Choroid plexus epithelial cell (primary cell): ENCODE measurements at regions not wholly inside any gene's neighbourhood (a gene's known extent, or its start where the extent isn't known, plus 50 kb on each side); places are given as distances from the start of the nearest gene placed in this dataset.
"Not testable (repeated sequence)": the region's sequence is repeated elsewhere in the genome, so short reads cannot be mapped to it uniquely, and the experiment has no call there.

ENCODE experiments used
- DNase-seq: peaks from one replicate; pipeline ENCODE4 v3.0.0-alpha.2; 2010; ENCODE audit warnings: low read depth
- H3K4me3 ChIP-seq: 2 replicates; pipeline ENCODE4 v1.5.1; 2011; ENCODE audit warnings: low read depth, mild to moderate bottlenecking, control low read depth, low read length, moderate library complexity
- CTCF ChIP-seq: conservative IDR thresholded peaks from 2 replicates; pipeline ENCODE4 v1.5.1; 2011; ENCODE audit warnings: low read depth, mild to moderate bottlenecking, control low read depth, inconsistent platforms, low read length, moderate library complexity

DNA sequence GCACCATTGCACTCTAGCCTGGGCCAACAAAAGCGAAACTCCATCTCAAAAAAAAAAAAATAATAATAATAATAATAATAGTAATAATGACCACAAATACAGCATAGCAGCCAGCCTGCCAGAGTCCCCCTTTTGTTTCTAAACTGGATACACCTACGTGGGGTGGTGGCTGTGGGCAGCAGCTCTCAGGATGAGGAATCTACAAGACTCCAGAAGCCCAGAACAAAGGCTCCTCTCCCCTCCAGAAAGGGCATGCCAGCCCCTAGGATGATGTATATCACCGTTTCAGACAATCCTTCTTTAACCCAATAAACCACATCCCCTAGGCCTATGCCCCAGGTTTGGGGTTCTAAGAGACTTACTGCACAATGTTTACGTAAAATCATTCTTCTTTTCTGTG lies 155.9 kb downstream of the QRSL1 start:
- H3K4me3 ChIP-seq, result no peak overlapping the region
- no peak for DNase-seq
- TF ChIP-seq CTCF, result no peak

GRCh38 chr6:106783640-106784566 lies 154.5 kb downstream of the QRSL1 start:
- no peak for DNase-seq
- TF ChIP-seq CTCF, result no peak
- no peak overlapping the region for H3K4me3 ChIP-seq

- no peak for DNase-seq
- H3K4me3 ChIP-seq, result no peak overlapping the region
- TF ChIP-seq CTCF, result no peak
These were observed 153.3 kb downstream of the QRSL1 start for GRCh38 chr6:106782536-106783285.

DNA sequence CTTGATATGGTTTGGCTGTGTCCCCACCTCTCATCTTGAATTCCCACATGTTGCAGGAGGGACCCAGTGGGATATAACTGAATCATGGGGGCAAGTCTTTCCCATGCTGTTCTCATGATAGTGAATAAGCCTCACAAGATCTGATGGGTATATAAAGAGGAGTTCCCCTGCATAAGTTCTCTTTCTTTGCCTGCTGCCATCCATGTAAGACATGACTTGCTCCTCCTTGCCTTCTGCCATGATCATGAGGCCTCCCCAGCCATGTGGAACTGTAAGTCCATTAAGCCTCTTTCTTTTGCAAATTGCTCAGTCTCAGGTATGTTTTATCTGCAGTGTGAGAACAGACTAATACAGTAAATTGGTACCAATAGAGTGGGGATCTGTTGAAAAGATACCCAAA lies 150.2 kb downstream of the QRSL1 start:
- not testable (repeated sequence) for DNase-seq, H3K4me3 ChIP-seq

- TF ChIP-seq CTCF, result no peak
- DNase-seq, result no peak
- H3K4me3 ChIP-seq, result no peak overlapping the region
These were observed 149.6 kb downstream of the QRSL1 start for GRCh38 chr6:106778943-106779342.

DNA sequence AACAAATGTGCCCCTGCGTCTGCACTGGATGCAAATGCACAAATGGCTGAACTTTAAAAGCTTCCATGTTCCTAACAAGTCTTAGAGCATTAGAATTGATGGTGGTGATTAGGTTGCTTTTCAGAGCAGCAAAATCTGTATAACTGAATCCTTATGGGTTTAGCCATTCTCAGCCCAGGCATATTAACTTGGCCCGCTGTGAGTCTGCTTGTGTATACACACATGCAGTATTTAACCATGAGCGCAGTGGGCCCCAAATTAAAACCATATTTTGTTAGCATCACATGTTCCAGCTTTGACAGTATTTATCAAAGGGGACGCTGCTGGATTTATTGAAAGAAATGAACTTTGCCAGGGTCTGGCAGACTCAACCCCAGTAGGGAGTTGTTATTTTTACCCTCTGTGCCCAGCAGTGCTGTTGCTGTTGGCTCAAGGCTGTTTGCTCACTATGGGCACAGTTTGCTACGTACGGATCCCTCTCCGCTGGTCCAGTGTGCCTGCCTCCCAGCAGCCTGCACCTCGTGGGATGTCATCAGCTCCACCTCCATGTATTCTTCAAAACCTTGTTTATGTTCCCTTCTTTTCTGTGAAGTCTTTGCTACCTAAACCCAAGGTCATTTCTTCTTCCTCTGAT lies 144.7 kb downstream of the QRSL1 start:
- H3K4me3 ChIP-seq, result no peak overlapping the region
- no peak for DNase-seq
- no peak for TF ChIP-seq CTCF

GRCh38 chr6:106773522-106773921 lies 144.1 kb downstream of the QRSL1 start:
- TF ChIP-seq CTCF, result no peak
- no peak for DNase-seq
- H3K4me3 ChIP-seq, result no peak overlapping the region
